ENCODE measurements at regions not wholly inside any gene's neighbourhood (a gene's known extent, or its start where the extent isn't known, plus 50 kb on each side); places are given as distances from the start of the nearest gene placed in this dataset.

DNA sequence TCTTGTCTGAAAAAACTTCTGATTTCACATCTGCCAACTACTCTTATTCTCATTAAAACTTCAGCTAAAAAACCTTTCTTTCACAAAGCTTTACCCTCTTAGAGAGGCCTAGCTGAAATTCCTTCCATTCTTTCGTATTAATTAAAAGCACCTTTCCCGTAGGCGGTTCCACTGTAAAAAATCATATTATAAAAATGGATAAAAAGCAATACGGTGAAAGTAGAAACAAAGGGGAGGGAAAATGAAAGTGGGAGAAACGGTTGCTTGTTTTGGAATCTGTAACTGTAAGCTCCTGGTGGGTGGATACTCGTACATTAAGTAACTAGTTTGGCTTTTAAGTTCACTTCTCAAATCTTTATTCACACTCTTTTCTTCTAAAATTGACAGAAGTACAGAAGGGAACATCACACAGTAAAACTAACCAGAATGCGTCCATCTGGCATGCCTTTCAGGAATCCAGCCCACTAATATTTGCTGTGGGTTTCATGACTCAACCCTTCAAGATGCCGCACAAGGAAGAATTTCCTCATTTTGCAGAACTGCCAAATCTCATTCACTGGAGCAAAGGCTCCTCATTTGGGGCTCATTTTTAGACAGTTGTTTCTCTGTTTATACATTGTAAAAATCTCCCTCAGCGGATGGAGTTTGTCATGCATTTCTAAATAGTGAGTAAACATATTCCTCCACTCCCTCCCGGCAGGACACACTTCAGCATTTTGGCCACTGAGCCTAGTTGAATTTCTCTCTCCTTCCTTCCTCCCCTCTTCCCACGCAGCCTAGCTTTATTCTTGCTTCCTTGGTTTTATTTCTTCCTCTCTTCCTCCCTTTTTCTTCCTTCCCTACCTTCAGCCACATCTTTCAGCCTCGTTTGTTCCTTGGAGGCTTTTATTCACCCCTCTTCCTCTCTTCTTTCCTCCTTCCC, 419.5 kb upstream of the NAALADL2 start:
- Histone ChIP-seq H3K27me3 (ENCODE audit: control insufficient read depth, insufficient read depth, low read length) (no peaks in the 10 kb centered on the region), H3K9ac (ENCODE audit: low read length) (peak overlapping the region; percentile 83), H3K4me3 (ENCODE audit: low read length) (peak overlapping the region; percentile 88), H3K36me3 (ENCODE audit: control insufficient read depth, insufficient read depth, low read length) (no peaks in the 10 kb centered on the region), H3K9me3 (ENCODE audit: control insufficient read depth, low read length) (no peaks in the 10 kb centered on the region), H3K4me1 (ENCODE audit: control insufficient read depth, insufficient read depth, low read length) (peaks cover 4% of the 10 kb centered on the region)

DNA sequence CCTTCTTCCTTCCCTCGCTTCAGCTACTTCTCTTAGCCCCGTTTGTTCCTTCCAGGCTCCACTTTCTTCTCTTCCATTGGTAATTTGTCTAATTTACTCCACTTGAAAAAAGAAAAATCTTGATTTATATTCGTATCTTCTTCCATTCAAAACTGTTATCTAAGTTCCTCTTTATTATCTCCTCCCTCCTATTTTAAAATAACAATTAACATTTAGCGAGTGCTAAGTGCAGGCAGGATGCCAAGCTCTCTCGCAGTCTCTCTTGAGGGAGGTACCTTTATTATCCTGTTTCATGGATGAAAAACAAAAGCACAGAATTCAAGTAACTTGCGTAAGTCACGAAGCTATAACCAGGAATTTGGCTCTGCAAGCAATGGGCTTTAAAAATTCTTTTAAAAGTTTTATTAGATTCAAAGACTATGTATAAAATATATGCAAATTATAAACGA, 418.9 kb upstream of the NAALADL2 start:
- H3K4me1 ChIP-seq (ENCODE audit: control insufficient read depth, insufficient read depth, low read length) = peaks cover 4% of the 10 kb centered on the region
- H3K9ac ChIP-seq (ENCODE audit: low read length) = peak overlapping the region; percentile 83
- H3K36me3 ChIP-seq (ENCODE audit: control insufficient read depth, insufficient read depth, low read length) = no peaks in the 10 kb centered on the region
- H3K27me3 ChIP-seq (ENCODE audit: control insufficient read depth, insufficient read depth, low read length) = no peaks in the 10 kb centered on the region
- peak overlapping the region; percentile 88 for H3K4me3 ChIP-seq (ENCODE audit: low read length)
- no peaks in the 10 kb centered on the region for H3K9me3 ChIP-seq (ENCODE audit: control insufficient read depth, low read length)

DNA sequence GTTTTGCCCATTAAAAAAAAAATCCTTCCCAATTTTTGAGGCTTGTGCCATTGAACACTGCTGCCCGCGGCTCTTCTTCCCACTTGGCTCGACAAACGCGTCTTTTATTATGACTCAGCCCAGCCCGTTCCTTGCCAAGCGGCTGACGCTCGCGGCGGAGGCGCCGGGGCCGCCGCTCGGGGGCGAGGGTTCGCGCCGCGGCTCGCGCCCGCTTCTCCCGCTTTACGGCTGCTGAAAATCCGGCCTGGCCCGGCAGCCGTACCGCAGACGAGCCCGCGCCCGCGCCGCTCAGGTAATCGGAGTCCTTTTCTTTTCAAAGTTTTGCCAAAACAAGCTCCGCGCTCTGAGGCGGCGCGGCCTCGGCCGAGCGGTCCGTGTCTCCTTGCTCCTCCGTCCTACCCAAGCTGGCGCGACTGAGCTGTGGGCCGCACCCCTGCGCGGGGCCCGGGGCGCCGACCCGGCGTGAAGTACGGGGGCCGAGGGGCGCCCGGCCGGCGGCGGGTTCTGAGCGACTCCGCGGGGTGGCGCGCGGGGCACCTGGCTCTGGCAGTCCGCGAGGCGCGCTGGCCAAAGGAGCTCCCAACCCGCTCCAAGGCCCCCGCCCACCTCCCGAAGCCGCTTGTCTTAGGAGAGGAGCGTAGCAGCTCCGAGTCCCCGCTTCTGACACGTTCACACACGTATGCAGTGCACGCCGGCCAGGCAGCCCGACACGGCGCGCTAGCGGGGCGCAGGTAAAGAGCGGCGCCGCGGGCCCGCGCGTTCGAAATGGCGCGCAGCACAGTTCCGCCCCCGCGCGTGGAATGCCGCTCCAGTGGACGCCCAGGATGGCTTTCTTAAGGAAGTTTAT, 418.2 kb upstream of the NAALADL2 start:
- Histone ChIP-seq H3K27me3 (ENCODE audit: control insufficient read depth, insufficient read depth, low read length) (no peaks in the 10 kb centered on the region), H3K4me1 (ENCODE audit: control insufficient read depth, insufficient read depth, low read length) (peaks cover 4% of the 10 kb centered on the region), H3K4me3 (ENCODE audit: low read length) (peak overlapping the region; percentile 88), H3K9ac (ENCODE audit: low read length) (peak overlapping the region; percentile 83), H3K36me3 (ENCODE audit: control insufficient read depth, insufficient read depth, low read length) (no peaks in the 10 kb centered on the region), H3K9me3 (ENCODE audit: control insufficient read depth, low read length) (no peaks in the 10 kb centered on the region)

DNA sequence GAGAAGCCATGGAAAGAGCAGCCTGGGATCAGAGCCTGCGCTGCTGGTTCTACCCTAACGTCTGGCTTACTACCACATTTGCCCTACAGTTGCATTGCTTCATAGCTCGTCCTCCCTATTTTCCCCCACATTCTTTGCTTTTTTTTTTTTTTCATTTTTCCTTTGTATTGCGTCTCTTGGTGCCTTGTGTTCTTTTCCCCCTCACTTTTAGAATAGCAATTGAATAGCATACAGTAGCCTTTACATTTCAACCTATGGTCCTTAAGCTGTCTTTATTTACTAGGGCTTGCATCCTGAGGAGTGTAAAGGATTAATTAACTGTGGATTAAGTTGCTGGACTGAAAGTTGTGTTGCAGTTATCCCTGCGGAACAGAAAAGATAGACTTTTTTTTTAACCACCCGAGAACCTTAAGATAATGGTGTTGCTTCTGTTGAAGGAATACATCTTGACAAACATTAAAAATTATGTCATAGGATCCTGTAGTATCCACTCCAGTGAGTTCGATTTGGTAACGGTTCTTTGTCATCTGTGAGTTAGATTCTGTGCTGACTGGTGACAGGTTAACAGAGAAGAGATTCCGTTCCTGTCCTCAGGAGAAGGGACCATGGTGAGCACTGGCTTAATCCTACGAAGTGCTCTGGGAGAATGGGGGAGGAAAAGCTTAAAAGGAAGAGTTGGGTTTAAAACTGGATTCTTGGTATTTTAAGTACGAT, 417.4 kb upstream of the NAALADL2 start:
- no peaks in the 10 kb centered on the region for H3K36me3 ChIP-seq (ENCODE audit: control insufficient read depth, insufficient read depth, low read length)
- peak overlapping the region; percentile 83 for H3K9ac ChIP-seq (ENCODE audit: low read length)
- H3K27me3 ChIP-seq (ENCODE audit: control insufficient read depth, insufficient read depth, low read length) = no peaks in the 10 kb centered on the region
- no peaks in the 10 kb centered on the region for H3K9me3 ChIP-seq (ENCODE audit: control insufficient read depth, low read length)
- H3K4me1 ChIP-seq (ENCODE audit: control insufficient read depth, insufficient read depth, low read length) = peaks cover 4% of the 10 kb centered on the region
- peak overlapping the region; percentile 88 for H3K4me3 ChIP-seq (ENCODE audit: low read length)

DNA sequence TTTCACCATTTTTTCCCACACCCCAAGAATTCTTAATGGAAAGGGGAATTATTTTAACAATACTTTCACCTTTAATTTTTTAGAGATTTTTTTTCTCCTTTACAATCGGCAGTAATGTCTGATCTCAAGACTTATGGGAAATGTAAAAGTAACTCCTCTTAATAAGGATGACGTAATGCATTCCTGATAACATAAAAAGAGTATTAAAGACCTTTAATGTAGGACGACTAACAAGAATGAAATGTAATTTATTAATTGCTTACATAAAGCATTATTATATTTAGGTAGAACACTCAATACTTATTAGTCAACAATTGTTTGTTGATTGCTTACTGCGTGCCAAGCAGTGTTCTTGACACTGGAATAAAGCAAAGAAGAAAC, 416.8 kb upstream of the NAALADL2 start:
- no peak overlapping the region for H3K4me3 ChIP-seq (ENCODE audit: low read length)
- H3K9me3 ChIP-seq (ENCODE audit: control insufficient read depth, low read length) = no peaks in the 10 kb centered on the region
- no peaks in the 10 kb centered on the region for H3K27me3 ChIP-seq (ENCODE audit: control insufficient read depth, insufficient read depth, low read length)
- H3K9ac ChIP-seq (ENCODE audit: low read length) = peak overlapping the region; percentile 83
- H3K4me1 ChIP-seq (ENCODE audit: control insufficient read depth, insufficient read depth, low read length) = peaks cover 4% of the 10 kb centered on the region
- no peaks in the 10 kb centered on the region for H3K36me3 ChIP-seq (ENCODE audit: control insufficient read depth, insufficient read depth, low read length)

DNA sequence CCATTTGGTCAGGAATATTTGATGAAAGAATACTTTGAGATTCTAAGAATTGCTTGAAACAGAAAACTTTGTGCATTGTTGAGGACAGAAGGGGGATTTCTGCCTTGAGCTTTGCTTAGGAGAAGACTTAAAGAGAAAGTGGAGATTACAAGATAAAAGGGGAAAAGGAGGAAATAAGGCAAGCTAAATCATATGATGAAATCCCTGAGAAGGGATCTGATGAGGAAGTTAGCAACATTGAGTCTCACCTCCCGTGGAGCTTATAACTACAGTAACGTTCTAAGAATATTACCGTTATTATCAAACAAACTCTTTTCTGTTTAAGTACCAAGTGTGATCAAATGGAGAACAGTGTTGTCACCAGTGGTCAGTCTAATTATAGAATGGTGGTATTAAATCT, 414.7 kb upstream of the NAALADL2 start:
- no peak overlapping the region for H3K4me3 ChIP-seq (ENCODE audit: low read length)
- no peaks in the 10 kb centered on the region for H3K27me3 ChIP-seq (ENCODE audit: control insufficient read depth, insufficient read depth, low read length)
- H3K9ac ChIP-seq (ENCODE audit: low read length) = no peak overlapping the region
- peaks cover under 1% of the 10 kb centered on the region for H3K4me1 ChIP-seq (ENCODE audit: control insufficient read depth, insufficient read depth, low read length)
- peaks cover 4% of the 10 kb centered on the region for H3K9me3 ChIP-seq (ENCODE audit: control insufficient read depth, low read length)
- no peaks in the 10 kb centered on the region for H3K36me3 ChIP-seq (ENCODE audit: control insufficient read depth, insufficient read depth, low read length)

DNA sequence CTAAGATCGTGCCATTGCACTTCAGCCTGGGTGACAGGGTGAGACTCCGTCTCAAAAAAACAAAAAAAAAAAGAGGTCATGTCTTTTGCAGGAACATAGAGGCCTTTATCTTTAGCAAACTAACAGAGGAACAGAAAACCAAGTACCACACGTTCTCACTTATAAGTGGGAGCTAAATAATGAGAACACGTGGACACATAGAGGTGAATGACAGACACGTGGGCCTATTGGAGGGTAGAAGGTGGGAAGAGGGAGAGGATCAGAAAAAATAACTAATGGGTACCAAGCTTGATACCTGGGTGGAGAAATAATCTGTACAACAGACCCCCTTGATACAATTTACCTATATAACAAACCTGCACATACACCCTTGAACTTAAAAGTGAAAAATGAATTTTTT, 401.4 kb upstream of the NAALADL2 start:
- Histone ChIP-seq H3K4me3 (ENCODE audit: low read length) (no peak overlapping the region), H3K4me1 (ENCODE audit: control insufficient read depth, insufficient read depth, low read length) (no peaks in the 10 kb centered on the region), H3K36me3 (ENCODE audit: control insufficient read depth, insufficient read depth, low read length) (no peaks in the 10 kb centered on the region), H3K9me3 (ENCODE audit: control insufficient read depth, low read length) (no peaks in the 10 kb centered on the region), H3K9ac (ENCODE audit: low read length) (no peak overlapping the region), H3K27me3 (ENCODE audit: control insufficient read depth, insufficient read depth, low read length) (no peaks in the 10 kb centered on the region)

DNA sequence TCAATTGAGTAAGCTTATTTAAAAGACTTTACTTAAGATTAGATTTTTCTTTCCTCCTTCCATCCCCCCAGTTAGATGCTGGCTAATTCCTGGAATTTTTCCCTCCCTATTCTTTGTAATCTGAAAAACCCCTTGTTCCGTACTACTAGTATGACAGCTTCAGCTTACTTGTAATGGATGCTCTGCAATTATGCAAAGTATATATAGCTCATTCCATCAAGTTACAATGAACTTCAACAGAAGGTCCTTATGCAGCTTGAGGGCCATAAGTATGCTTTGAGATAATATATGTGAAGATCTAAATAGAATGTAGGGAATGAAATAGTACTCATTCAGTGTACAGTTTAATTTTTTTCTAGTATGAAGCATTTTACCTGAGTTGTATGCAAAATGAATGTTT, 398.3 kb upstream of the NAALADL2 start:
- H3K36me3 ChIP-seq (ENCODE audit: control insufficient read depth, insufficient read depth, low read length) = no peaks in the 10 kb centered on the region
- H3K9me3 ChIP-seq (ENCODE audit: control insufficient read depth, low read length) = no peaks in the 10 kb centered on the region
- no peaks in the 10 kb centered on the region for H3K27me3 ChIP-seq (ENCODE audit: control insufficient read depth, insufficient read depth, low read length)
- no peaks in the 10 kb centered on the region for H3K4me1 ChIP-seq (ENCODE audit: control insufficient read depth, insufficient read depth, low read length)
- no peak overlapping the region for H3K9ac ChIP-seq (ENCODE audit: low read length)
- no peak overlapping the region for H3K4me3 ChIP-seq (ENCODE audit: low read length)

DNA sequence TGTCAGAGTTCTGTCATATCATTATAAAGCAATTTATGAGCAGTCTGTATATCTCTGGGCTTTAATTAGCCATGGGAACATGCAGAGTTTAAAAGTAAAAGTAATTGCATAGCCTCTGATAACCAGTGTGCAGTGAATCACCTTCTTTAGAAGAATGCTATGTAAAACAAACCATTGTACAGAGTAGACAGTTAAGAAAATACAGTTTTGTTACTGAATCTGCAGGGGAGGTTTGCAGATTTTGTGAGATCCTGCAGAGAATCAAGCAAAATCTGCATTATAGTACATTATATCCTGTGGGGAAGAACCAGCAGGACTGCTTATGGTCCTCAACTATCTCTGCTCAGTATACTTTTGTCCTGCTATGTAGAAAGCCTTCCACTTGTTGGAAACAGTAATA, 396.2 kb upstream of the NAALADL2 start:
- no peaks in the 10 kb centered on the region for H3K36me3 ChIP-seq (ENCODE audit: control insufficient read depth, insufficient read depth, low read length)
- no peak overlapping the region for H3K4me3 ChIP-seq (ENCODE audit: low read length)
- H3K4me1 ChIP-seq (ENCODE audit: control insufficient read depth, insufficient read depth, low read length) = no peaks in the 10 kb centered on the region
- no peak overlapping the region for H3K9ac ChIP-seq (ENCODE audit: low read length)
- H3K27me3 ChIP-seq (ENCODE audit: control insufficient read depth, insufficient read depth, low read length) = no peaks in the 10 kb centered on the region
- H3K9me3 ChIP-seq (ENCODE audit: control insufficient read depth, low read length) = no peaks in the 10 kb centered on the region

DNA sequence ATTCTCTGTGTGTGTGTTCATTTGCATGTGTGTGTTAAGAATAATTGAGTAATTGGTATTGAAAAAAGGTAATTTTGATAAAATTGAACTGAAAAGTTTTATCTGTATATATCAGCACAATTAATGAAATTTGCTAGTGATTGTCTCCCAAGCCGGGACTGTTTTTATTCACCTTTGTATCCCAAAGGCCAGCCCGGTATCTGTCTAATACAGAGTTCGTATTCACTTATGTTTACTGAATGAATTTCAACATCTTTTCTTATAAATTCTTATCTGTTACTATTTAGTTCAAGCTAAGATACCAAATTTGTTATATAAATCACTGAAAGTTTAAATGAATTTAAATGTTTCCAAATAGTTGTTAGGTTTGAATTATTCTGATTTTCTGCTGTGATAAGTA, 394.0 kb upstream of the NAALADL2 start:
- Histone ChIP-seq H3K9ac (ENCODE audit: low read length) (no peak overlapping the region), H3K36me3 (ENCODE audit: control insufficient read depth, insufficient read depth, low read length) (no peaks in the 10 kb centered on the region), H3K4me3 (ENCODE audit: low read length) (no peak overlapping the region), H3K9me3 (ENCODE audit: control insufficient read depth, low read length) (no peaks in the 10 kb centered on the region), H3K27me3 (ENCODE audit: control insufficient read depth, insufficient read depth, low read length) (no peaks in the 10 kb centered on the region), H3K4me1 (ENCODE audit: control insufficient read depth, insufficient read depth, low read length) (no peaks in the 10 kb centered on the region)

DNA sequence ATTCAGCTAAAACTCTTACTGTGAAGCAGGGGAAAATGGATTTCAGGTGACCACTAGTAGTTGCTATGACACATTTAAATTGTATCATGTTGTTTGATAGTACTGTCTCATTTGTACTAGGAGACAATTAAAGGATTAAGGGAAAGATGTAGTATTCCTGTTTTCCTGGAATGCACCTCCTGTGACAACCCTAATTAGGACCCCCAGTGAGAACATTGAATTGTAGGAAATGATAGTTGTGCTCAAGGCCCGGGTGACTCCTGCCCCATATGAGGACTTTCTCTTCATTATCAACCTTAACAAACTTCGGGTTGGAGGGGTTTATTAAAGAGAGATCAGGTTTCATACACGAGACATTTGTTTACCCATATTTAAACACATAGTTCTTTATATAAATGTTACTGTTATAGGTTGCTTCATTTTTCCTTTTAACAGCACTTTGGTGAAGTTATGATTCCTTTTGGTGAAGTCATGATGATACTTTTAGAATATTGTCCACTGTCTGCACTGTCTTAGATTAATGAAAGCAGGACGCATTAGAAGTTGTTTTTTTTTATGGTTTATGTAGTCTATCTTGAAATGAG, 392.6 kb upstream of the NAALADL2 start:
- no peaks in the 10 kb centered on the region for H3K4me1 ChIP-seq (ENCODE audit: control insufficient read depth, insufficient read depth, low read length)
- H3K36me3 ChIP-seq (ENCODE audit: control insufficient read depth, insufficient read depth, low read length) = no peaks in the 10 kb centered on the region
- no peaks in the 10 kb centered on the region for H3K27me3 ChIP-seq (ENCODE audit: control insufficient read depth, insufficient read depth, low read length)
- no peak overlapping the region for H3K9ac ChIP-seq (ENCODE audit: low read length)
- no peak overlapping the region for H3K4me3 ChIP-seq (ENCODE audit: low read length)
- H3K9me3 ChIP-seq (ENCODE audit: control insufficient read depth, low read length) = no peaks in the 10 kb centered on the region
